ENCODE measurements at regions not wholly inside any gene's neighbourhood (a gene's known extent, or its start where the extent isn't known, plus 50 kb on each side); places are given as distances from the start of the nearest gene placed in this dataset.
"Not testable (repeated sequence)": the region's sequence is repeated elsewhere in the genome, so short reads cannot be mapped to it uniquely, and the experiment has no call there.

DNA sequence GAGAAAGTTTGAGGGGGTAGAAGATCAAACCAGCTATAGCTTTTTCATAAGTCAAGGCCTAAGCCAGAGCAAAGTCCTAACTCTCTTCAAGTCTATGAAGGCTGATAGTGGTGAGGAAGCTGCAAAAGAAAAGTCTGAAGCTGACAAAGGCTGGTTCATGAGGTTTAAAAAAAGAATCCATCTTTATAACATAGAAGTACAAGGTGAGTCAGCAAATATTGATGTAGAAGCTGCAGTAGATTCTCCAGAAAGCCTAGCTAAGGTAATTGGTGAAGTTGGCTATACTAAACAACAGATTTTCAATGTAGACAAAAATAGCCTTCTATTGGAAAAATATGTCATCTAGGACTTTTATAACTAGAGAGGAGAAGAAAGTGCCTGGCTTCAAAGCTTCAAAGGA, 141.4 kb upstream of the ZNF521 start:
- no peak for DNase-seq (ENCODE audit: low read depth, low spot score)
- H3K27ac ChIP-seq: no peak overlapping the region
- H3K4me3 ChIP-seq: no peak overlapping the region
- H3K9ac ChIP-seq (ENCODE audit: insufficient read length): no peak overlapping the region
- no peaks in the 10 kb centered on the region for H3K9me3 ChIP-seq (ENCODE audit: low read depth, low read length)
- TF ChIP-seq FOXP2 (optimal IDR thresholded peaks at IDR 0.05; ENCODE audit: control extremely low read depth, extremely low read length, insufficient read depth): no peak
- TF ChIP-seq EZH2 (IDR thresholded peaks at IDR 0.05): no peak
- TF ChIP-seq POLR2AphosphoS5 (IDR thresholded peaks at IDR 0.05; ENCODE audit: borderline replicate concordance, low read depth, low read length): no peak
- no peaks in the 10 kb centered on the region for H3K36me3 ChIP-seq (ENCODE audit: insufficient read depth, low read length)

DNA sequence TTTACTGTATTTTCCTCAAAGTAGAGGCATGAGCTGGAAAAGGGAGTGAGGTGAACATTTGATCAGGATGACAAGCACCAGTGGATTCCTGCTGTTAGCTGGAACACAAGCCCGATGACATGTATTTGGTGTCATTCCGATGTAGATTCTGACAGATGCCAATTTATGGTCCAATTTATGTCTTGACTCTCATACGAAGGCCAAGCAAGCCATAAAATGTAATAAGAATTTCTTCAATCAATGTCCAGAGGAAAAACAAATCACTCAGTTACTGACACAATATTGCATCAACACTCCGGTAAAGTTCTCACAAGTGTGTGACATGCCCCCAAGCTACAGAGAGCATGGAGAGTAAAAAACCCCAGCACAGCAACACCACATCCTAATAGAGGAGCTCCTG, 138.3 kb upstream of the ZNF521 start:
- H3K27ac ChIP-seq: no peak overlapping the region
- no peak overlapping the region for H3K4me3 ChIP-seq
- H3K9me3 ChIP-seq (ENCODE audit: low read depth, low read length): no peaks in the 10 kb centered on the region
- DNase-seq (ENCODE audit: low read depth, low spot score): no peak
- no peak overlapping the region for H3K9ac ChIP-seq (ENCODE audit: insufficient read length)
- TF ChIP-seq EZH2 (IDR thresholded peaks at IDR 0.05) (no peak), POLR2AphosphoS5 (IDR thresholded peaks at IDR 0.05; ENCODE audit: borderline replicate concordance, low read depth, low read length) (no peak), FOXP2 (optimal IDR thresholded peaks at IDR 0.05; ENCODE audit: control extremely low read depth, extremely low read length, insufficient read depth) (no peak)
- no peaks in the 10 kb centered on the region for H3K36me3 ChIP-seq (ENCODE audit: insufficient read depth, low read length)

DNA sequence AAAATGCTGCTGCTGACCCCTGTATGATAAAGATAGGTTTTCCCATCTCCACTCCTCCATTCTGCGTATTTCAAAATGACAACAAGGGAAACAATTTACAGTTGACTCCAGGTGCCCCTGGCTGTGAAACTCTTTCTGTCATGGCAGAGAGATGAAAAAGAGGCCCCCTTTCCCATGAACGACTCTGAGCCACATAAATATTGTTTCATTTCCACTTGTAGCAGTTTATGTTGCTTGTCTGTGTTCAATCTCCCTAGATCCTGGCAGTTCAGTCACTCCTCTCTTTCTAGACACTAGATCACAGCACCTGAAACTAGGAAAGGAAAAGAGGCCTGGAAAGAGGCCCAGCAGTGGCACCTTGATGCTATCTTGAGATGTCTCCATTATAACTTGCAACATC, 121.0 kb upstream of the ZNF521 start:
- TF ChIP-seq EZH2 (IDR thresholded peaks at IDR 0.05) (no peak), POLR2AphosphoS5 (IDR thresholded peaks at IDR 0.05; ENCODE audit: borderline replicate concordance, low read depth, low read length) (no peak), FOXP2 (optimal IDR thresholded peaks at IDR 0.05; ENCODE audit: control extremely low read depth, extremely low read length, insufficient read depth) (no peak)
- Histone ChIP-seq H3K9me3 (ENCODE audit: low read depth, low read length) (no peaks in the 10 kb centered on the region), H3K9ac (ENCODE audit: insufficient read length) (no peak overlapping the region), H3K4me3 (no peak overlapping the region), H3K36me3 (ENCODE audit: insufficient read depth, low read length) (no peaks in the 10 kb centered on the region), H3K27ac (no peak overlapping the region)
- no peak for DNase-seq (ENCODE audit: low read depth, low spot score)

DNA sequence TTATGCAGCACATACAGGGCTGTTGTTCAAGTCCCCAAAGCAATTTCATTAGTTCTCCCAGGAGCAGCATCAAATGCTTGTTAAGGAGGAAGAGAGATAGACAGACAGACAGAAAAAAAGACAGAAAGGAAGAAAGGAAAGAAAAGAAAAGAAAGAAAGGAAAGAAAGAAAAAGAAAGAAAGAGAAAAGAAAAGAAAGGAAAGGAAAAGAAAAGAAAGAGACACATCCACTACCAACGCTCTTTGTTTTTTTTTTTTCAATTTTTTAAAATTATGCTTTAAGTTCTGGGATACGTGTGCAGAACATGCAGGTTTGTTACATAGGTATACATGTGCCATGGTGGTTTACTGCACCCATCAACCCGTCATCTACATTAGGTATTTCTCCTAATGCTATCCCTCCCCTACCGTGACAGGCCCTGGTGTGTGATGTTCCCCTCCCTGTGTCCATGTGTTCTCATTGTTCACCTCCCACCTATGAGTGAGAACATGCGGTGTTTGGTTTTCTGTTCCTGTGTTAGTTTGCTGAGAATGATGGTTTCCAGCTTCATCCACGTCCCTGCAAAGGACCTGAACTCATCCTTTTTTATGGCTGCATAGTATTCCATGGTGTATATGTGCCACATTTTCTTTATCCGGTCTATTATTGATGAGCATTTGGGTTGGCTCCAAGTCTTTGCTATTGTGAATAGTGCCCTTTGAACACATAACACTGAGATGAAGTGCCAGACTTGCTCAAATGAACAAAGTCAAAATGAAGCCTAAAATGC, 119.0 kb upstream of the ZNF521 start:
- not testable (repeated sequence) for DNase-seq (ENCODE audit: low read depth, low spot score); H3K36me3 ChIP-seq (ENCODE audit: insufficient read depth, low read length); H3K9ac ChIP-seq (ENCODE audit: insufficient read length); H3K4me3 ChIP-seq; H3K27ac ChIP-seq; H3K9me3 ChIP-seq (ENCODE audit: low read depth, low read length)

DNA sequence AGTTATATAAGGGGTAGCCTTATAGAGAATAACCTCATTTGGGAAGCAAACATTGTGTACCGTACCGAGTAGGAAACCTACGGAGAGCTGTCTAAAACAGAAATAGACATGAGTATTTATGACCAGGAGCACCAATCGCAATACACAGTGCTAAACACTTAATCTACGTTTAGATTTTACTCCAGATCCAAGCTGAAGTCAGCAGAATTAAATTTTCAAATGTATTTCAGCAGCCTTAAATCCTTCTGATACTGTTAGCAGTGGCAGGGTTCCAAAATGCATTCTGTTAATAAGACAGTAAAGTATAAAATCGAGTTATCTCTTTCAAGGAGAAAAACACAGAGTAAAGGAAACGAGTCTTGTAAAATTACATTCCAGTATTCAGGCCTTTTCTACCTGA, 118.1 kb upstream of the ZNF521 start:
- H3K4me3 ChIP-seq: no peak overlapping the region
- H3K9ac ChIP-seq (ENCODE audit: insufficient read length): no peak overlapping the region
- DNase-seq (ENCODE audit: low read depth, low spot score): no peak
- H3K36me3 ChIP-seq (ENCODE audit: insufficient read depth, low read length): no peaks in the 10 kb centered on the region
- no peak overlapping the region for H3K27ac ChIP-seq
- no peaks in the 10 kb centered on the region for H3K9me3 ChIP-seq (ENCODE audit: low read depth, low read length)
- TF ChIP-seq POLR2AphosphoS5 (IDR thresholded peaks at IDR 0.05; ENCODE audit: borderline replicate concordance, low read depth, low read length): no peak
- TF ChIP-seq FOXP2 (optimal IDR thresholded peaks at IDR 0.05; ENCODE audit: control extremely low read depth, extremely low read length, insufficient read depth): no peak
- no peak for TF ChIP-seq EZH2 (IDR thresholded peaks at IDR 0.05)

DNA sequence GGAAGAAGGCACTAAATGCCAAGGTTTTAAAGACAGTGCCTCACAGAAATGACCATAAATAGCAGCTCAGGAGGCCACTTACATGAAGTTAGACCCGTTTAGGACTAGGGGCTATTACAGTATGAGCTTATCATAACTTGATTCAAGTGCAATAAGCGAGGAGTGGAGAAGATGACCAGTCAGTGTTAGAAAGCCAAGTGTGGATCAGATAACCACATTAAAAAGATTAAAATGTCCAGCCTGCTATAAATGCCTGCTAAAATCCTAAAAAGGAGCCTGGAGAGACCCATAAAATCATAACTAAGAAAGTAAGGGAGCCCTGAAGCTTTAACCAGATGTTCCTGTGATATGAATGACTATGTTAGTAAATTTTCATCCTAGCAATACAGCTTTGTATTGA, 117.5 kb upstream of the ZNF521 start:
- TF ChIP-seq EZH2 (IDR thresholded peaks at IDR 0.05): no peak
- TF ChIP-seq FOXP2 (optimal IDR thresholded peaks at IDR 0.05; ENCODE audit: control extremely low read depth, extremely low read length, insufficient read depth): no peak
- no peak for TF ChIP-seq POLR2AphosphoS5 (IDR thresholded peaks at IDR 0.05; ENCODE audit: borderline replicate concordance, low read depth, low read length)
- no peak for DNase-seq (ENCODE audit: low read depth, low spot score)

DNA sequence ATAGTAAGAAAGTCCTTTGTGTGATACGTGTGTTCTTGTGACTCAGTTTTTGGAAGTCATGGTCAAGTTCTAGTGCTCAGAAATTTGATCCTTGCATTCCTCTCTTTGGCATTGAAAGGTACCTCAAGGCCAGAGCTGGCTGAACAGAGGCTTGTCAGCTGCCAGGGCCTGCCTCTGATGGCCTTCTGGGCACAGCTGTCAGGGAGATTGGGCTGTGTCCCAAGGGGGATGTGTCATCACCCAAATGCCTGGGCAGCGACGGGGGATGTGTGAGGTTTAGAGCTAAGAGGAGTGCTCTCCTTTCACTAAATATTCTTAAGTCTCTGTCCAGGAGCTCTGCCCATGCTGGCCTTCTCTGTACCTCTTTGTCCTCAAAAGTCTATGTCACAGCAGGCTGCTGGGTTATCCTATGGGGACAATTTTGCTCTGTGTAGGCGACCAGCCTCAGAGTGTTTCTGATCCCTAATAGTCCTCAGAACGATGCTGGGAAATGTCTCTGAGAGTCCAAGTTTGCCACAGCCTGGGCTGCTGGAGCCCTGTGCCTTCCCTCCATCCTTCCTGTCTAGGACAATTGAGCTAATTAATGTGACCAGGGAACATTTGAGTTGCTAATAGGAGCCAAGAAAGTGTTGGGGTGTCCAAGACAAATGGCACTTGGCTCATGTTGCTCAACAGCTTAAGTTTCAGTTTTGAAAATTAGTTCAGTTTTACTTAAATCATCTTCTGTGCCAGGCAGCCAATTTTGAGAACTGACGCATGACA, 115.4 kb upstream of the ZNF521 start:
- H3K9me3 ChIP-seq (ENCODE audit: low read depth, low read length): no peaks in the 10 kb centered on the region
- DNase-seq (ENCODE audit: low read depth, low spot score): no peak
- TF ChIP-seq EZH2 (IDR thresholded peaks at IDR 0.05) (no peak), FOXP2 (optimal IDR thresholded peaks at IDR 0.05; ENCODE audit: control extremely low read depth, extremely low read length, insufficient read depth) (no peak), POLR2AphosphoS5 (IDR thresholded peaks at IDR 0.05; ENCODE audit: borderline replicate concordance, low read depth, low read length) (no peak)
- H3K4me3 ChIP-seq: no peak overlapping the region
- no peak overlapping the region for H3K9ac ChIP-seq (ENCODE audit: insufficient read length)
- H3K36me3 ChIP-seq (ENCODE audit: insufficient read depth, low read length): no peaks in the 10 kb centered on the region
- no peak overlapping the region for H3K27ac ChIP-seq

More for the DNA sequence above, 117.5 kb upstream of the ZNF521 start:
- Histone ChIP-seq H3K36me3 (ENCODE audit: insufficient read depth, low read length) (no peaks in the 10 kb centered on the region), H3K9me3 (ENCODE audit: low read depth, low read length) (no peaks in the 10 kb centered on the region), H3K4me3 (no peak overlapping the region), H3K27ac (no peak overlapping the region), H3K9ac (ENCODE audit: insufficient read length) (no peak overlapping the region)

DNA sequence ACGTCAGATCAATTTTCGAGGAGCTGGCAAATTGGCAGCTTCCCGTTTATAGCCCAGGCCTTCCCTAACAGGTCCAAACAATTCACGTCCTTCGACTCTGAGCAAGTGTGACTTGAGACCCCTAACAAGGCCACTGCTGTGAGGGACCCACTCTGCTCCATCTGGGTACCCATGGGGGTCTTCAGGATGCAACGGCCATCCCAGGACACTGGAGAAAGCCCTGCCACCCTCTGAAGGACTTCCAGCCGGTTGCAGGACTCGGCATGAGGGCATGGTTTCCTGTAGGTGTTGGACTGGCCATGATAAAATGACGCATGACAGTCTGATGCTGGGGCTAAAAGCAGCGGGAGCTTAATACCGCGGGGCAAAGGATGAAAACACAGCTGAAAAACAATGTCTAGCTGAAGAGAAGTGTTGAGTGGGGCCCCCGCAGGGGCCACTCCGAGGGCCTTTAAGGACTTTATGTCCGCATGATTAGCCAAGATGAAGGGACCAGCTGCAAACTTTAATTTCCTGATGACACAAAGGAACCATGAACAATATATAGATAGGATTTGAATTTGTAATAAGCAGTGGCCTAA, 113.3 kb upstream of the ZNF521 start:
- no peak overlapping the region for H3K27ac ChIP-seq
- no peak for DNase-seq (ENCODE audit: low read depth, low spot score)
- H3K36me3 ChIP-seq (ENCODE audit: insufficient read depth, low read length): no peaks in the 10 kb centered on the region
- no peak for TF ChIP-seq POLR2AphosphoS5 (IDR thresholded peaks at IDR 0.05; ENCODE audit: borderline replicate concordance, low read depth, low read length)
- no peak for TF ChIP-seq EZH2 (IDR thresholded peaks at IDR 0.05)
- TF ChIP-seq FOXP2 (optimal IDR thresholded peaks at IDR 0.05; ENCODE audit: control extremely low read depth, extremely low read length, insufficient read depth): no peak
- H3K9ac ChIP-seq (ENCODE audit: insufficient read length): no peak overlapping the region
- H3K4me3 ChIP-seq: no peak overlapping the region
- no peaks in the 10 kb centered on the region for H3K9me3 ChIP-seq (ENCODE audit: low read depth, low read length)

Measured in SK-N-MC (cell line).